WI38 (cell line): ENCODE measurements at regions not wholly inside any gene's neighbourhood (a gene's known extent, or its start where the extent isn't known, plus 50 kb on each side); places are given as distances from the start of the nearest gene placed in this dataset.

ENCODE experiments used
- H3K4me3 ChIP-seq: 2 replicates; pipeline ENCODE4 v1.5.1; 2011; ENCODE audit warnings: low read depth, mild to moderate bottlenecking, control low read depth, low read length
- CTCF ChIP-seq: IDR thresholded peaks from 2 replicates; pipeline ENCODE4 v1.5.1; 2012; ENCODE audit warnings: low read depth, mild to moderate bottlenecking, control low read depth, low read length

- TF ChIP-seq CTCF, result no peak
- H3K4me3 ChIP-seq, result no peak overlapping the region
Measured at GRCh38 chr1:201631037-201631436, 92.1 kb downstream of the NAV1 start.

DNA sequence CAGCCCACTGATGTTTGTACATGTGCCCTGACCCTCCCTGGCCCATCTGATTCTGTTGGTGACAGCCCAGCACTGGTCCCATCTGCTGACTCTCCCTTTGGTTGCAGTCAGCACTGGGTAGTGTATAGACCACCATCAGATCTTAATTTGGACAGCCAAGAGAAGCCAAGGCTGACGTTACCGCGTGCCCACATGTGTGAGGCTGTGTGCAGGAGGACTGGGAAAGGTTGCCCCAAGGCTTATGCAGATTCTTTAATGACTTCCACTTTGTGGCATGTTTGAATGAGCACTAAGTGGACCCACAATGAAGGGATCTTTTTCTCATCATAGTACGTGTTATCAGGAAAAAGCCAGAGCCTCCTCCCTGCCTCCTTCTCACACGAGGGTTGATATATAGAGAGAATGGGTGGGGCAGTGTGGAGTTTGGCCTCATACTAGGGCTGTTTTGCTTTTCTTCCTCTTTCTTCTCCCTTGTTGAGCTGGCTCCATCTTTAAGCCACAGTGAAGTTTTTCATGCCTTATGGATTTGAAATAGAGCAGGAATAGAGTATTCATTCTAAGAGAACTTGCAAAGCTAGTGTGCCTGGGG, 93.5 kb downstream of the NAV1 start:
- TF ChIP-seq CTCF, result no peak
- no peak overlapping the region for H3K4me3 ChIP-seq

GRCh38 chr1:201633297-201633696, 94.4 kb downstream of the NAV1 start:
- no peak overlapping the region for H3K4me3 ChIP-seq
- TF ChIP-seq CTCF, result no peak

GRCh38 chr1:201633811-201634210, 94.9 kb downstream of the NAV1 start:
- H3K4me3 ChIP-seq, result no peak overlapping the region
- no peak for TF ChIP-seq CTCF

- no peak overlapping the region for H3K4me3 ChIP-seq
- no peak for TF ChIP-seq CTCF
Measured at GRCh38 chr1:201634261-201634660, 95.3 kb downstream of the NAV1 start.

- TF ChIP-seq CTCF, result no peak
- H3K4me3 ChIP-seq, result no peak overlapping the region
Measured at GRCh38 chr1:201636097-201636496, 97.2 kb downstream of the NAV1 start.

- no peak overlapping the region for H3K4me3 ChIP-seq
- TF ChIP-seq CTCF, result no peak
Measured at GRCh38 chr1:201636510-201636971, 97.6 kb downstream of the NAV1 start.
